ENCODE measurements at regions not wholly inside any gene's neighbourhood (a gene's known extent, or its start where the extent isn't known, plus 50 kb on each side); places are given as distances from the start of the nearest gene placed in this dataset.

DNA sequence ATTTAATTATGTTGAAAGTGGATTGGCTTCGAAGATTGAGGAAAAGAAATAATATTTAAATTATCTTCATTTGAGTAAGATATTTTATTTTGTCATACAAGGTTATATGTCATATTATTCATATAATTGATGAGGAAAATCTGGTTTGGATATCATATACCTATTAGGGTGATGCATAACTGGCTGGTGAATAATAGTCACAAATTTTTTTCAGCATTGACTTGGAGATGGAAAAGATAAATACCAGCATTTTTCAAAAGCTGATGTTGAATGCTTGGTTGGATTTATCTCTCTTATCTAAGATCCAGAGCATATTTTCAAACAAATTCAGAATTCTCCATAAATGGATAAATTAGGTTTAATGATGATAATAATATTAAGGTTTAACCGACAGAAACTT, 93.5 kb upstream of the SLIT2 start:
- no peak for TF ChIP-seq EZH2 (IDR thresholded peaks at IDR 0.05; ENCODE audit: borderline replicate concordance, low read depth, low read length, severe bottlenecking)
- TF ChIP-seq, protein P1, sequence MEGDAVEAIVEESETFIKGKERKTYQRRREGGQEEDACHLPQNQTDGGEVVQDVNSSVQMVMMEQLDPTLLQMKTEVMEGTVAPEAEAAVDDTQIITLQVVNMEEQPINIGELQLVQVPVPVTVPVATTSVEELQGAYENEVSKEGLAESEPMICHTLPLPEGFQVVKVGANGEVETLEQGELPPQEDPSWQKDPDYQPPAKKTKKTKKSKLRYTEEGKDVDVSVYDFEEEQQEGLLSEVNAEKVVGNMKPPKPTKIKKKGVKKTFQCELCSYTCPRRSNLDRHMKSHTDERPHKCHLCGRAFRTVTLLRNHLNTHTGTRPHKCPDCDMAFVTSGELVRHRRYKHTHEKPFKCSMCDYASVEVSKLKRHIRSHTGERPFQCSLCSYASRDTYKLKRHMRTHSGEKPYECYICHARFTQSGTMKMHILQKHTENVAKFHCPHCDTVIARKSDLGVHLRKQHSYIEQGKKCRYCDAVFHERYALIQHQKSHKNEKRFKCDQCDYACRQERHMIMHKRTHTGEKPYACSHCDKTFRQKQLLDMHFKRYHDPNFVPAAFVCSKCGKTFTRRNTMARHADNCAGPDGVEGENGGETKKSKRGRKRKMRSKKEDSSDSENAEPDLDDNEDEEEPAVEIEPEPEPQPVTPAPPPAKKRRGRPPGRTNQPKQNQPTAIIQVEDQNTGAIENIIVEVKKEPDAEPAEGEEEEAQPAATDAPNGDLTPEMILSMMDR (IDR thresholded peaks at IDR 0.05; ENCODE audit: extremely low read depth in 1 of 2, insufficient read depth in 1 of 2, low read depth in 1 of 2, low read length in 2 of 2), result no peak
- TF ChIP-seq POLR2A (IDR thresholded peaks at IDR 0.05; ENCODE audit: low read depth, low read length), result no peak
- TF ChIP-seq POLR2AphosphoS5 (IDR thresholded peaks at IDR 0.05; ENCODE audit: insufficient read depth, low read depth, low read length), result no peak
- no peak for TF ChIP-seq JUN (IDR thresholded peaks at IDR 0.05; ENCODE audit: borderline replicate concordance, insufficient read depth, insufficient read length, low read depth)
- TF ChIP-seq, protein P2, sequence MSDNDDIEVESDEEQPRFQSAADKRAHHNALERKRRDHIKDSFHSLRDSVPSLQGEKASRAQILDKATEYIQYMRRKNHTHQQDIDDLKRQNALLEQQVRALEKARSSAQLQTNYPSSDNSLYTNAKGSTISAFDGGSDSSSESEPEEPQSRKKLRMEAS (IDR thresholded peaks at IDR 0.05; ENCODE audit: insufficient read depth, insufficient read length), result no peak

Measured in endothelial cell of umbilical vein (primary cell).